Choroid plexus epithelial cell (primary cell): ENCODE measurements at regions not wholly inside any gene's neighbourhood (a gene's known extent, or its start where the extent isn't known, plus 50 kb on each side); places are given as distances from the start of the nearest gene placed in this dataset.
"Not testable (repeated sequence)": the region's sequence is repeated elsewhere in the genome, so short reads cannot be mapped to it uniquely, and the experiment has no call there.

Source experiments
- DNase-seq: peaks from one replicate; pipeline ENCODE4 v3.0.0-alpha.2; 2010; ENCODE audit warnings: low read depth
- H3K4me3 ChIP-seq: 2 replicates; pipeline ENCODE4 v1.5.1; 2011; ENCODE audit warnings: low read depth, mild to moderate bottlenecking, control low read depth, low read length, moderate library complexity
- CTCF ChIP-seq: conservative IDR thresholded peaks from 2 replicates; pipeline ENCODE4 v1.5.1; 2011; ENCODE audit warnings: low read depth, mild to moderate bottlenecking, control low read depth, inconsistent platforms, low read length, moderate library complexity

DNA sequence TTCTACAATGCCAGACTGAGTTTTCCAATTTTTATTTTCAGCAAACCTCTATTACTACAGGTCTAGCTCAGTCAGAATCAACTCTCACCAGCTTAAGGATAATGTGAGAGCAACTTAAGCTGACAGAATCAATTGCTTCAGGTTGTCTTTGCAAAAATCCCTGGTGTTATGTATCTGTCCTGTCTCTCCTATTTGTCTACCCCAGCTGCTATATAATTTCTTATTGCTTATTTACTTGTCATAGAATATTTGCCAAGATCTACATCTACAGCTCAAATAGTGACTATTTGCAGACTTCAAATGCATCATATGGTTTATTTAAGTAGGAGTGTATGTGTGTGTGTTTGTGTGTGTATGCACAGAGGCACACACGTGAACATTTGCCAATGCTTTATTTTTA lies 54.1 kb downstream of the FOXG1 start:
- no peak overlapping the region for H3K4me3 ChIP-seq
- no peak for DNase-seq
- TF ChIP-seq CTCF = no peak

DNA sequence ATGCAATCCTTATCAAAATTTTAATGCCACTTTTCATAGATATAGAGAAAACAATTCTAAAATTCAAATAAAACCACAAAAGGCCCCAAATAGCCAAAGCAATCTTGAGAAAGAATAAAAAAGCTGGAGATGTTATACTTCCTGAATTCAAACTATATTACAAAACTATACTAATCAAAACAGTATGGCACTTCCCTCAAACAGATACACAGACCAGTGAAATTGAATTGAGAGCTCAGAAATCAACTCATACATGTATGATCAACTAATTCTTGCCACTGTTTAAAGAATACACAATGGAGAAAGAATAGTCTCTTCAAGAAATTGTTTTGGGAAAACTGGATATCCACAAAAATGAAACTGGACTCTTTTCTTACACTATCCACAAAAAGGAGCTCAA lies 55.4 kb downstream of the FOXG1 start:
- H3K4me3 ChIP-seq = no peak overlapping the region
- TF ChIP-seq CTCF = no peak
- DNase-seq = no peak

- no peak for TF ChIP-seq CTCF
- H3K4me3 ChIP-seq = no peak overlapping the region
- no peak for DNase-seq
Observed at GRCh38 chr14:28823245-28823644, 56.7 kb downstream of the FOXG1 start.

DNA sequence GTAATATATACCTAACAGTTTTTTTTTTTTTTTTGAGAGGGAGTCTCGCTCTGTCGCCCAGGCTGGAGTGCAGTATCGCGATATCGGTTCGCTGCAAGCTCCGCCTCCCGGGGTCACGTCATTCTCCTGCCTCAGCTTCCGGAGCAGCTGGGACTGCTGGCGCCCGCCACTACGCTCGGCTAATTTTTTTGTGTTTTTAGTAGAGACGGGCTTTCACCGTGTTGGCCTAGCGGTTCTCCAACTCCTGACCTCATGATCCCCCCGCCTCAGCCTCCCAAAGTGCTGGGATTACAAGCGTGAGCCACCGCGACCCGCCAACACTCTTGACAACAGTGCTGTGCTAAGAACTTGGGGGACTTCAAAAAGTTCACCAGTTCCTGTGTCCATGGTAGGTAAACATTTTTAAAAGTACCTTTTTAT lies 63.5 kb downstream of the FOXG1 start:
- peak; percentile 4 for DNase-seq
- peak overlapping the region; percentile 16 for H3K4me3 ChIP-seq
- no peak for TF ChIP-seq CTCF

GRCh38 chr14:28831126-28831525 lies 64.5 kb downstream of the FOXG1 start:
- DNase-seq = no peak
- no peak overlapping the region for H3K4me3 ChIP-seq
- no peak for TF ChIP-seq CTCF

DNA sequence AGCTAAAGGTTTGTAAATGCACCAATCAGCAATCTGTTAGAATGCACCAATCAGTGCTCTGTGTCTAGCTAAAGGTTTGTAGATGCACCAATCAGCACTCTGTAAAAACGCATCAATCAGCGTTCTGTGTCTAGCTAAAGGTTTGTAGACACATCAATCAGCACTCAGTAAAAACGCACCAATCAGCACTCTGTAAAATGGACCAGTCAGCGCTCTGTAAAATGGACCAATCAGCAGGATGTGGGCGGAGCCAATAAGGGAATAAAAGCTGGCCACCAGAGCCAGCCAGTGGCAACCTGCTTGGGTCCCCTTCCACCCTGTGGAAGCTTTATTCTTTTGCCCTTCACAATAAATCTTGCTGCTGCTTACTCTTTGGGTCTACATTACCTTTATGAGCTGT lies 76.0 kb downstream of the FOXG1 start:
- DNase-seq, H3K4me3 ChIP-seq: not testable (repeated sequence)

- DNase-seq = peak; percentile 11
Observed at GRCh38 chr14:28867571-28867970, 101.0 kb downstream of the FOXG1 start.

More at GRCh38 chr14:28867571-28867970, 101.0 kb downstream of the FOXG1 start:
- H3K4me3 ChIP-seq = no peak overlapping the region
- TF ChIP-seq CTCF = no peak
